Mucosa of rectum (tissue), 2 donors: ENCODE measurements at regions not wholly inside any gene's neighbourhood (a gene's known extent, or its start where the extent isn't known, plus 50 kb on each side); places are given as distances from the start of the nearest gene placed in this dataset.

Experiments
- H3K27ac ChIP-seq, 2 donors: one replicate each; pipeline ENCODE4 v1.7.0; 2013; ENCODE audit warnings: inconsistent platforms in 2 of 2, low read depth in 2 of 2, low read length in 2 of 2
- H3K27me3 ChIP-seq, 2 donors: one replicate each; pipeline ENCODE4 v1.7.0; 2013; ENCODE audit warnings: low read length in 2 of 2; ENCODE audit not compliant: control insufficient read depth in 2 of 2, insufficient read depth in 2 of 2
- H3K36me3 ChIP-seq, 2 donors: one replicate each; pipeline ENCODE4 v1.7.0; 2013; ENCODE audit warnings: low read length in 2 of 2; ENCODE audit not compliant: control insufficient read depth in 2 of 2, insufficient read depth in 2 of 2
- H3K4me1 ChIP-seq, 2 donors: one replicate each; pipeline ENCODE4 v1.7.0; 2013; ENCODE audit warnings: low read length in 2 of 2, mild to moderate bottlenecking in 1 of 2; ENCODE audit not compliant: control insufficient read depth in 2 of 2, insufficient read depth in 2 of 2
- H3K4me3 ChIP-seq, 2 donors: one replicate each; pipeline ENCODE4 v1.7.0; 2013; ENCODE audit warnings: low read length in 2 of 2
- H3K9ac ChIP-seq, 2 donors: one replicate each; pipeline ENCODE4 v1.7.0; 2013; ENCODE audit warnings: low read length in 2 of 2, low read depth in 1 of 2, mild to moderate bottlenecking in 1 of 2
- H3K9me3 ChIP-seq, 2 donors: one replicate each; pipeline ENCODE4 v1.7.0; 2013; ENCODE audit warnings: low read length in 2 of 2; ENCODE audit not compliant: control insufficient read depth in 2 of 2
- donor health status: healthy.
- donor health status: Normal muscosa, but diverticular disease.

- no peak overlapping the region for H3K27ac ChIP-seq
- no peak overlapping the region for H3K4me3 ChIP-seq
- H3K9me3 ChIP-seq: no peaks in the 10 kb centered on the region
- no peak overlapping the region for H3K9ac ChIP-seq
- no peaks in the 10 kb centered on the region for H3K36me3 ChIP-seq
- H3K27me3 ChIP-seq: no peaks in the 10 kb centered on the region
- H3K4me1 ChIP-seq: peaks cover 0 to 3% of the 10 kb centered on the region in 2 donors
Measured at GRCh38 chr12:13740149-13740545, 241.3 kb downstream of the GRIN2B start.

GRCh38 chr12:13735734-13736133 lies 245.7 kb downstream of the GRIN2B start:
- H3K9ac ChIP-seq: no peak overlapping the region
- no peaks in the 10 kb centered on the region for H3K36me3 ChIP-seq
- no peak overlapping the region for H3K27ac ChIP-seq
- no peak overlapping the region for H3K4me3 ChIP-seq
- H3K4me1 ChIP-seq: peaks cover 0 to 2% of the 10 kb centered on the region in 2 donors
- no peaks in the 10 kb centered on the region for H3K9me3 ChIP-seq
- H3K27me3 ChIP-seq: no peaks in the 10 kb centered on the region

GRCh38 chr12:13734584-13735152 lies 246.7 kb downstream of the GRIN2B start:
- Histone ChIP-seq H3K9ac (no peak overlapping the region), H3K9me3 (no peaks in the 10 kb centered on the region), H3K4me3 (no peak overlapping the region), H3K36me3 (no peaks in the 10 kb centered on the region), H3K4me1 (no peaks in the 10 kb centered on the region), H3K27ac (no peak overlapping the region), H3K27me3 (no peaks in the 10 kb centered on the region)

- H3K4me1 ChIP-seq: no peaks in the 10 kb centered on the region
- no peaks in the 10 kb centered on the region for H3K36me3 ChIP-seq
- no peaks in the 10 kb centered on the region for H3K27me3 ChIP-seq
- no peak overlapping the region for H3K9ac ChIP-seq
- H3K4me3 ChIP-seq: no peak overlapping the region
- H3K27ac ChIP-seq: no peak overlapping the region
- H3K9me3 ChIP-seq: no peaks in the 10 kb centered on the region
Measured at GRCh38 chr12:13727707-13728195, 253.7 kb downstream of the GRIN2B start.

GRCh38 chr12:13725049-13725448 lies 256.4 kb downstream of the GRIN2B start:
- Histone ChIP-seq H3K27me3 (no peaks in the 10 kb centered on the region), H3K9ac (no peak overlapping the region), H3K4me3 (no peak overlapping the region), H3K9me3 (no peaks in the 10 kb centered on the region), H3K4me1 (no peaks in the 10 kb centered on the region), H3K27ac (no peak overlapping the region), H3K36me3 (no peaks in the 10 kb centered on the region)

GRCh38 chr12:13724136-13724535 lies 257.3 kb downstream of the GRIN2B start:
- no peak overlapping the region for H3K27ac ChIP-seq
- no peaks in the 10 kb centered on the region for H3K9me3 ChIP-seq
- H3K4me1 ChIP-seq: peaks cover 0 to under 1% of the 10 kb centered on the region in 2 donors
- H3K9ac ChIP-seq: no peak overlapping the region
- H3K4me3 ChIP-seq: no peak overlapping the region
- no peaks in the 10 kb centered on the region for H3K27me3 ChIP-seq
- H3K36me3 ChIP-seq: no peaks in the 10 kb centered on the region

GRCh38 chr12:13719986-13720385 lies 261.4 kb downstream of the GRIN2B start:
- Histone ChIP-seq H3K27ac (no peak overlapping the region), H3K27me3 (no peaks in the 10 kb centered on the region), H3K4me3 (no peak overlapping the region), H3K36me3 (no peaks in the 10 kb centered on the region), H3K4me1 (peaks cover 10 to 23% of the 10 kb centered on the region in 2 donors), H3K9ac (no peak overlapping the region), H3K9me3 (no peaks in the 10 kb centered on the region)

- Histone ChIP-seq H3K27me3 (no peaks in the 10 kb centered on the region), H3K9me3 (no peaks in the 10 kb centered on the region), H3K27ac (peak overlapping the region; percentile 49 to 82), H3K4me3 (peak overlapping the region in 1 of 2 donors; percentile 37), H3K4me1 (peaks cover 10 to 30% of the 10 kb centered on the region in 2 donors), H3K9ac (peak overlapping the region in 1 of 2 donors; percentile 45), H3K36me3 (no peaks in the 10 kb centered on the region)
Measured at GRCh38 chr12:13718271-13718670, 263.1 kb downstream of the GRIN2B start.

- no peaks in the 10 kb centered on the region for H3K27me3 ChIP-seq
- no peak overlapping the region for H3K4me3 ChIP-seq
- H3K9ac ChIP-seq: no peak overlapping the region
- peaks cover 10 to 30% of the 10 kb centered on the region in 2 donors for H3K4me1 ChIP-seq
- no peak overlapping the region for H3K27ac ChIP-seq
- no peaks in the 10 kb centered on the region for H3K9me3 ChIP-seq
- no peaks in the 10 kb centered on the region for H3K36me3 ChIP-seq
Measured at GRCh38 chr12:13716119-13716518, 265.3 kb downstream of the GRIN2B start.

- Histone ChIP-seq H3K27ac (peak overlapping the region in 1 of 2 donors; percentile 17), H3K36me3 (no peaks in the 10 kb centered on the region), H3K27me3 (no peaks in the 10 kb centered on the region), H3K4me1 (peaks cover 6 to 27% of the 10 kb centered on the region in 2 donors), H3K9me3 (no peaks in the 10 kb centered on the region), H3K4me3 (no peak overlapping the region), H3K9ac (no peak overlapping the region)
Measured at GRCh38 chr12:13713556-13714410, 267.6 kb downstream of the GRIN2B start.
